HFF-Myc (cell line): ENCODE measurements at regions not wholly inside any gene's neighbourhood (a gene's known extent, or its start where the extent isn't known, plus 50 kb on each side); places are given as distances from the start of the nearest gene placed in this dataset.

ENCODE experiments used
- DNase-seq: peaks from one replicate; pipeline ENCODE4 v3.0.0-alpha.2; 2011; ENCODE audit warnings: low read depth; ENCODE audit errors: extremely low read depth
- H3K4me3 ChIP-seq: replicated peaks from 2 replicates; pipeline ENCODE4 v1.5.1; 2011; ENCODE audit warnings: low read depth, mild to moderate bottlenecking, control low read depth, low read length
- CTCF ChIP-seq: IDR thresholded peaks from 2 replicates; pipeline ENCODE4 v1.5.1; 2012; ENCODE audit warnings: mild to moderate bottlenecking, low read depth, low read length, control low read depth; ENCODE audit errors: missing control alignments

DNA sequence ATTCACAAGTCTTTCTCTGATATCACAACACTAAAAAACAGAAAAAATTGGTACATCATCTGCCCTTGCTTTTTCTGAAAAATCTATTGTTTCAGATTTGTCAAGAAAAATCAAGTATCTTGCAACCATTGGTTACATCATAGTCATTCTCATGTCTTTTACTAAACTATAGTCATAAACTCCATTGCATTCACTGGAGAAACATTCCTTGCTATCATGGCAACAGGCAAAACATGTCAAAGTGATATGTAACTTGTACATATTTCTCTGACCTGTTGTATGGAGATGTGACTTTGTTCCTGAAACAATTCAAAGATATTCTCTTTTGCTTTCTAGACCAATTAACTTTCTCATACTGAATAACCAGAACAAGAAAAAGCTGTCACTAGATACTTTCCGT, 121.9 kb upstream of the ANK2 start:
- H3K4me3 ChIP-seq, result no peak overlapping the region
- no peak for TF ChIP-seq CTCF
- no peak for DNase-seq

- no peak overlapping the region for H3K4me3 ChIP-seq
- TF ChIP-seq CTCF, result no peak
- DNase-seq, result no peak
Observed at GRCh38 chr4:112931001-112931400, 118.5 kb upstream of the ANK2 start.

- no peak for TF ChIP-seq CTCF
- H3K4me3 ChIP-seq, result no peak overlapping the region
- no peak for DNase-seq
Observed at GRCh38 chr4:112933790-112934189, 115.7 kb upstream of the ANK2 start.

DNA sequence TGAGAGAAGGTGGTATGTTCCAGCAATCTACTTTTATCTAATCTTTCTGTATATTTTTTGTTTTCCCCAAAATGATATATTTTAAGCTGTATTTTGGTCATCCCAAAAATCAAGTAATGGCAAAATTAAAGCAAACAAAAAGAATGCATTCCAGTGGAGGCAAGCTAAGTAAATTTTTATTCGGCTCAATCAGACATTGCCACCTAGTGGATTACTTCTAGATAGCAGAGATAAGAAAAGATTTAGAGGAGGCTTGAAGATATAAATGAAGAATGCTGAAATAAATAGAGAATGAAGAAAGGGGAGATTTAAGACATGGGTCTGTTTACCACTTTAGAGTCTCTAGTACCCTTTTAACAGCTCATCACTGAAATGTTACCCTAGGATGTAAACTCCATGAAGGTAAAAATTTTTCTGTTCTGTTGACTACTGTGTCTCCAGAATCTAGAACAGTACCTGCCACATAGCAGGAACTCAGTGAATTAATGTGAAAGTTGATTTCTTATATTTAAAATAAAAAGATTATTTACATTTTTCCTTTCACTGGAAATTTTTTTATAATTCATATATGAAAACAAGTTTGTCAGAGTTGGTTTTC, 110.9 kb upstream of the ANK2 start:
- no peak overlapping the region for H3K4me3 ChIP-seq
- DNase-seq, result peak; percentile 20
- peak; percentile 59 for TF ChIP-seq CTCF

GRCh38 chr4:112939901-112940300, 109.6 kb upstream of the ANK2 start:
- no peak for TF ChIP-seq CTCF
- no peak overlapping the region for H3K4me3 ChIP-seq
- no peak for DNase-seq

GRCh38 chr4:112940336-112940735, 109.1 kb upstream of the ANK2 start:
- DNase-seq, result no peak

More at GRCh38 chr4:112940336-112940735, 109.1 kb upstream of the ANK2 start:
- no peak overlapping the region for H3K4me3 ChIP-seq
- no peak for TF ChIP-seq CTCF
